Astrocyte (in vitro differentiated cells and primary cell): ENCODE measurements at regions not wholly inside any gene's neighbourhood (a gene's known extent, or its start where the extent isn't known, plus 50 kb on each side); places are given as distances from the start of the nearest gene placed in this dataset.

Experiments used
- DNase-seq: peaks from one replicate; pipeline ENCODE4 v3.0.0-alpha.2; 2010; ENCODE audit warnings: low read depth
- FAIRE-seq: peaks from 2 replicates; lab custom pipeline; 2011; peaks lifted over from hg19 to GRCh38; lab: Jason Lieb, UNC
- H2AFZ ChIP-seq: 2 replicates; pipeline ENCODE4 v1.6.0; 2012; ENCODE audit warnings: low read depth, low read length, inconsistent platforms
- H3K27ac ChIP-seq: 2 replicates; pipeline ENCODE4 v1.5.1; 2011; ENCODE audit warnings: low read depth, low read length, inconsistent platforms
- H3K27me3 ChIP-seq: 2 replicates; pipeline ENCODE4 v1.6.0; 2011; ENCODE audit warnings: low read length, inconsistent platforms; ENCODE audit not compliant: insufficient read depth
- H3K36me3 ChIP-seq: 2 replicates; pipeline ENCODE4 v1.5.1; 2011; ENCODE audit warnings: low read length, inconsistent platforms; ENCODE audit not compliant: insufficient read depth
- H3K4me1 ChIP-seq: 2 replicates; pipeline ENCODE4 v1.5.1; 2011; ENCODE audit warnings: low read length, inconsistent platforms; ENCODE audit not compliant: insufficient read depth
- H3K4me2 ChIP-seq: 2 replicates; pipeline ENCODE4 v1.6.0; 2012; ENCODE audit warnings: low read length, inconsistent platforms
- H3K4me3 ChIP-seq: 2 replicates; pipeline ENCODE4 v1.5.1; 2011; ENCODE audit warnings: low read depth, mild to moderate bottlenecking, low read length, inconsistent platforms; ENCODE audit not compliant: insufficient read depth
- H3K79me2 ChIP-seq: 2 replicates; pipeline ENCODE4 v1.6.0; 2012; ENCODE audit warnings: mild to moderate bottlenecking, low read length, inconsistent platforms; ENCODE audit not compliant: insufficient read depth
- H3K9ac ChIP-seq: 2 replicates; pipeline ENCODE4 v1.6.0; 2012; ENCODE audit warnings: mild to moderate bottlenecking, low read length, inconsistent platforms
- H3K9me3 ChIP-seq: 2 replicates; pipeline ENCODE4 v1.5.1; 2012; ENCODE audit warnings: low read depth, mild to moderate bottlenecking, low read length, inconsistent platforms; ENCODE audit not compliant: insufficient read depth
- H4K20me1 ChIP-seq: 2 replicates; pipeline ENCODE4 v1.6.0; 2012; ENCODE audit warnings: low read length, inconsistent platforms; ENCODE audit not compliant: insufficient read depth
- H3K27ac Mint-ChIP-seq: one replicate; pipeline ENCODE4 v1.8.0; 2021; ENCODE audit warnings: mild to moderate bottlenecking, mixed read lengths; ENCODE audit not compliant: unreplicated experiment
- H3K27me3 Mint-ChIP-seq: one replicate; pipeline ENCODE4 v1.8.0; 2021; ENCODE audit warnings: low read depth, mixed read lengths; ENCODE audit not compliant: unreplicated experiment
- H3K36me3 Mint-ChIP-seq: one replicate; pipeline ENCODE4 v1.8.0; 2021; ENCODE audit warnings: low read depth, mixed read lengths; ENCODE audit not compliant: unreplicated experiment
- H3K4me1 Mint-ChIP-seq: one replicate; pipeline ENCODE4 v1.8.0; 2021; ENCODE audit warnings: low read depth, mixed read lengths; ENCODE audit not compliant: unreplicated experiment
- H3K4me3 Mint-ChIP-seq: one replicate; pipeline ENCODE4 v1.8.0; 2021; ENCODE audit warnings: mild to moderate bottlenecking, moderate library complexity, mixed read lengths; ENCODE audit not compliant: unreplicated experiment
- H3K9me3 Mint-ChIP-seq: one replicate; pipeline ENCODE4 v1.8.0; 2021; ENCODE audit warnings: mild to moderate bottlenecking, mixed read lengths; ENCODE audit not compliant: unreplicated experiment
- EZH2 ChIP-seq: IDR thresholded peaks from 2 replicates; pipeline ENCODE4 v1.6.1; 2012; ENCODE audit warnings: mild to moderate bottlenecking, low read length, inconsistent platforms; ENCODE audit not compliant: insufficient read depth
- TF ChIP-seq, protein P1 (sequence below): IDR thresholded peaks from 2 replicates; pipeline ENCODE4 v1.5.1; 2011; ENCODE audit warnings: low read depth, mild to moderate bottlenecking, inconsistent platforms, low read length, moderate library complexity; ENCODE audit not compliant: insufficient read depth

DNA sequence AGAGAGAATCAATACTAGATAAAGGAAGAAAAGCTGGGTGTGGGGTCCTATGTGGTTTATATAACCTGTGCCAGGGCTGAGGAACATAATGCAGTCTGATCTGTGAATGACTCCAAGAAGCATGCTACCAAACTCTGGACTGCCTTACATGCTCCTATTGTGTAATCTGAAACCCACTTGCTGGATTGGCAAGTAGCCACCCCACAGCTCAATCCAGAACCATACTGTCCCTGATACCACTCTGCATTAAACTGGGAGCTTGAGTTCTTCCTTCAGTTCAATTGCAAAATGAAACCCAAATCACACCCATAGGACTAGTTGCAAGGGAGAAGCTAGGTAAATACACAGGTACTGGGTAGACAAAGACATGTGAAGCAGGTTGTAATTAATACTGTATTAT, 115.4 kb upstream of the NEGR1 start:
- H2AFZ ChIP-seq = peak overlapping the region; percentile 23
- H3K27me3 Mint-ChIP-seq = no peaks in the 10 kb centered on the region
- peaks cover 4% of the 10 kb centered on the region for H3K4me1 ChIP-seq
- H3K79me2 ChIP-seq = no peaks in the 10 kb centered on the region
- H3K4me1 Mint-ChIP-seq = no peaks in the 10 kb centered on the region
- no peaks in the 10 kb centered on the region for H3K27me3 ChIP-seq
- no peaks in the 10 kb centered on the region for H3K9me3 ChIP-seq
- no peaks in the 10 kb centered on the region for H4K20me1 ChIP-seq
- no peak overlapping the region for H3K27ac ChIP-seq
- no peak overlapping the region for H3K4me3 Mint-ChIP-seq
- DNase-seq = peak; percentile 84
- H3K36me3 ChIP-seq = no peaks in the 10 kb centered on the region
- no peak overlapping the region for H3K27ac Mint-ChIP-seq
- no peaks in the 10 kb centered on the region for H3K36me3 Mint-ChIP-seq
- TF ChIP-seq, protein P1, sequence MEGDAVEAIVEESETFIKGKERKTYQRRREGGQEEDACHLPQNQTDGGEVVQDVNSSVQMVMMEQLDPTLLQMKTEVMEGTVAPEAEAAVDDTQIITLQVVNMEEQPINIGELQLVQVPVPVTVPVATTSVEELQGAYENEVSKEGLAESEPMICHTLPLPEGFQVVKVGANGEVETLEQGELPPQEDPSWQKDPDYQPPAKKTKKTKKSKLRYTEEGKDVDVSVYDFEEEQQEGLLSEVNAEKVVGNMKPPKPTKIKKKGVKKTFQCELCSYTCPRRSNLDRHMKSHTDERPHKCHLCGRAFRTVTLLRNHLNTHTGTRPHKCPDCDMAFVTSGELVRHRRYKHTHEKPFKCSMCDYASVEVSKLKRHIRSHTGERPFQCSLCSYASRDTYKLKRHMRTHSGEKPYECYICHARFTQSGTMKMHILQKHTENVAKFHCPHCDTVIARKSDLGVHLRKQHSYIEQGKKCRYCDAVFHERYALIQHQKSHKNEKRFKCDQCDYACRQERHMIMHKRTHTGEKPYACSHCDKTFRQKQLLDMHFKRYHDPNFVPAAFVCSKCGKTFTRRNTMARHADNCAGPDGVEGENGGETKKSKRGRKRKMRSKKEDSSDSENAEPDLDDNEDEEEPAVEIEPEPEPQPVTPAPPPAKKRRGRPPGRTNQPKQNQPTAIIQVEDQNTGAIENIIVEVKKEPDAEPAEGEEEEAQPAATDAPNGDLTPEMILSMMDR = no peak
- peak; percentile 17 for FAIRE-seq
- no peak overlapping the region for H3K4me3 ChIP-seq
- no peak overlapping the region for H3K9ac ChIP-seq
- no peaks in the 10 kb centered on the region for H3K9me3 Mint-ChIP-seq
- peak overlapping the region; percentile 40 for H3K4me2 ChIP-seq

DNA sequence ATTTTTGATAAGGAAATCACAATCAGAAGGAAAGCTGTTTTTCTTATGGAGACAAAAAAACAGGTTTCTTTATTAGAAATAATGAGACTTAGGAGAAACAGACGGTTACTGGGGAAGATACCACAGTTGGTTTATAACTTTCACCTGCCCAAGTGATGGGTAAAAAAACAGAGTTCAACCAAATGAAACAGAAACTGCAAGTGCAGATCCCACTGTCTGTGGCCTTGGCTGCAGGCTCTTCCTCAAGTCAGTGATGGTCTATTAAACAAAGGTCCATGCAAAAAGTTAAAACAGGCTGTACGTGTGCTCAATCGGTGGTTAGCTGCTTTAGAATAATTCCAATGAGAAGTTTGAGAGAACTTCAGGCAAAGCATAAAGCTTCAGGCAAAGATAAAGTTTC, 112.1 kb upstream of the NEGR1 start:
- no peaks in the 10 kb centered on the region for H3K27me3 Mint-ChIP-seq
- H3K36me3 Mint-ChIP-seq = no peaks in the 10 kb centered on the region
- peaks cover 1% of the 10 kb centered on the region for H3K9me3 Mint-ChIP-seq
- H3K9me3 ChIP-seq = no peaks in the 10 kb centered on the region
- no peaks in the 10 kb centered on the region for H4K20me1 ChIP-seq
- no peak for FAIRE-seq
- no peak overlapping the region for H3K27ac ChIP-seq
- H3K4me3 ChIP-seq = no peak overlapping the region
- no peak for TF ChIP-seq EZH2
- TF ChIP-seq, protein P1 = no peak
- no peak overlapping the region for H3K9ac ChIP-seq
- H3K4me1 Mint-ChIP-seq = no peaks in the 10 kb centered on the region
- H3K4me2 ChIP-seq = no peak overlapping the region
- H3K4me3 Mint-ChIP-seq = no peak overlapping the region
- no peaks in the 10 kb centered on the region for H3K79me2 ChIP-seq
- peaks cover 4% of the 10 kb centered on the region for H3K4me1 ChIP-seq
- H3K27ac Mint-ChIP-seq = no peak overlapping the region
- H2AFZ ChIP-seq = no peak overlapping the region
- no peaks in the 10 kb centered on the region for H3K36me3 ChIP-seq
- no peak for DNase-seq
- H3K27me3 ChIP-seq = no peaks in the 10 kb centered on the region

DNA sequence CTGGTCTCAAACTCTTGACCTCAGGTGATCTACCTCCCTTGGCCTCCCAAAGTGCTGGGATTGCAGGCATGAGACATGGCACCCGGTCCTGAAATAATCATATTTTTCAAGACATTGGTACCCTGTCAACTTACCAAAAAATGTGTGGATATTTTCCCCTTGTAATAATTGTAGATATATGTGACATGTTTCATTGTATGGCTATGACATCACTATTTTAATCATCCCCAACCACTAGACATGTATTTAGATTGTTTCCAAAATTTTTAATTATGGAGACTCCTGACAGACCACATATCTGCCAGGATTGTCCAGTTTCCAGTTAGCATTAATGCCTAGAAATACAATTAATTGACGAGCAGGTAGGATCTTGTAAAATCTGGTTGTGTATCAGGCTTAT, 96.7 kb upstream of the NEGR1 start:
- Histone ChIP-seq H3K9ac (no peak overlapping the region), H3K27me3 (no peaks in the 10 kb centered on the region), H3K9me3 (no peaks in the 10 kb centered on the region), H3K79me2 (no peaks in the 10 kb centered on the region), H2AFZ (no peak overlapping the region), H3K27ac (no peak overlapping the region), H3K4me3 (no peak overlapping the region), H3K4me2 (no peak overlapping the region), H3K36me3 (no peaks in the 10 kb centered on the region), H3K4me1 (no peaks in the 10 kb centered on the region), H4K20me1 (no peaks in the 10 kb centered on the region)
- H3K9me3 Mint-ChIP-seq = peaks cover 2% of the 10 kb centered on the region
- H3K4me1 Mint-ChIP-seq = no peaks in the 10 kb centered on the region
- DNase-seq (no peak), FAIRE-seq (no peak)
- H3K27ac Mint-ChIP-seq = no peak overlapping the region
- H3K27me3 Mint-ChIP-seq = no peaks in the 10 kb centered on the region
- no peaks in the 10 kb centered on the region for H3K36me3 Mint-ChIP-seq
- H3K4me3 Mint-ChIP-seq = no peak overlapping the region
- TF ChIP-seq EZH2 = no peak
- TF ChIP-seq, protein P1 = no peak
